ENCODE measurements at regions not wholly inside any gene's neighbourhood (a gene's known extent, or its start where the extent isn't known, plus 50 kb on each side); places are given as distances from the start of the nearest gene placed in this dataset.

GRCh38 chr6:41418741-41419140 is 83.3 kb downstream of the NCR2 start:
- H3K36me3 Mint-ChIP-seq (ENCODE audit: low read depth, unreplicated experiment): peaks cover 6% of the 10 kb centered on the region
- H3K27me3 Mint-ChIP-seq (ENCODE audit: unreplicated experiment): peaks cover 11% of the 10 kb centered on the region
- no peak overlapping the region for H3K4me3 Mint-ChIP-seq (ENCODE audit: unreplicated experiment)
- no peak for DNase-seq (ENCODE audit: low spot score)
- TF ChIP-seq CTCF (IDR thresholded peaks at IDR 0.05; ENCODE audit: unreplicated experiment): no peak
- no peaks in the 10 kb centered on the region for H3K9me3 Mint-ChIP-seq (ENCODE audit: unreplicated experiment)
- H3K27ac Mint-ChIP-seq (ENCODE audit: unreplicated experiment): no peak overlapping the region
- peaks cover 13% of the 10 kb centered on the region for H3K4me1 Mint-ChIP-seq (ENCODE audit: unreplicated experiment)

GRCh38 chr6:41419385-41419784 is 84.0 kb downstream of the NCR2 start:
- Mint-ChIP-seq H3K9me3 (ENCODE audit: unreplicated experiment) (no peaks in the 10 kb centered on the region), H3K4me3 (ENCODE audit: unreplicated experiment) (no peak overlapping the region), H3K36me3 (ENCODE audit: low read depth, unreplicated experiment) (peaks cover 6% of the 10 kb centered on the region), H3K4me1 (ENCODE audit: unreplicated experiment) (peaks cover 13% of the 10 kb centered on the region), H3K27ac (ENCODE audit: unreplicated experiment) (no peak overlapping the region), H3K27me3 (ENCODE audit: unreplicated experiment) (peaks cover 10% of the 10 kb centered on the region)
- DNase-seq (ENCODE audit: low spot score): no peak
- no peak for TF ChIP-seq CTCF (IDR thresholded peaks at IDR 0.05; ENCODE audit: unreplicated experiment)

- H3K4me1 Mint-ChIP-seq (ENCODE audit: unreplicated experiment): peaks cover 13% of the 10 kb centered on the region
Measured at GRCh38 chr6:41420186-41420585, 84.8 kb downstream of the NCR2 start.

GRCh38 chr6:41422161-41422560 is 86.8 kb downstream of the NCR2 start:
- H3K36me3 Mint-ChIP-seq (ENCODE audit: low read depth, unreplicated experiment): peaks cover 6% of the 10 kb centered on the region
- H3K27ac Mint-ChIP-seq (ENCODE audit: unreplicated experiment): no peak overlapping the region
- no peak for DNase-seq (ENCODE audit: low spot score)
- no peak overlapping the region for H3K4me3 Mint-ChIP-seq (ENCODE audit: unreplicated experiment)
- peaks cover 4% of the 10 kb centered on the region for H3K27me3 Mint-ChIP-seq (ENCODE audit: unreplicated experiment)
- H3K9me3 Mint-ChIP-seq (ENCODE audit: unreplicated experiment): no peaks in the 10 kb centered on the region
- H3K4me1 Mint-ChIP-seq (ENCODE audit: unreplicated experiment): peaks cover 3% of the 10 kb centered on the region
- no peak for TF ChIP-seq CTCF (IDR thresholded peaks at IDR 0.05; ENCODE audit: unreplicated experiment)

More at GRCh38 chr6:41420186-41420585, 84.8 kb downstream of the NCR2 start:
- Mint-ChIP-seq H3K9me3 (ENCODE audit: unreplicated experiment) (no peaks in the 10 kb centered on the region), H3K27ac (ENCODE audit: unreplicated experiment) (no peak overlapping the region), H3K4me3 (ENCODE audit: unreplicated experiment) (no peak overlapping the region), H3K27me3 (ENCODE audit: unreplicated experiment) (peaks cover 6% of the 10 kb centered on the region), H3K36me3 (ENCODE audit: low read depth, unreplicated experiment) (peaks cover 6% of the 10 kb centered on the region)
- DNase-seq (ENCODE audit: low spot score): no peak
- no peak for TF ChIP-seq CTCF (IDR thresholded peaks at IDR 0.05; ENCODE audit: unreplicated experiment)

GRCh38 chr6:41423002-41423401 is 87.6 kb downstream of the NCR2 start:
- H3K27me3 Mint-ChIP-seq (ENCODE audit: unreplicated experiment): peaks cover 2% of the 10 kb centered on the region
- peaks cover 6% of the 10 kb centered on the region for H3K36me3 Mint-ChIP-seq (ENCODE audit: low read depth, unreplicated experiment)
- H3K27ac Mint-ChIP-seq (ENCODE audit: unreplicated experiment): no peak overlapping the region
- no peak for TF ChIP-seq CTCF (IDR thresholded peaks at IDR 0.05; ENCODE audit: unreplicated experiment)
- H3K4me1 Mint-ChIP-seq (ENCODE audit: unreplicated experiment): no peaks in the 10 kb centered on the region
- H3K9me3 Mint-ChIP-seq (ENCODE audit: unreplicated experiment): no peaks in the 10 kb centered on the region
- DNase-seq (ENCODE audit: low spot score): no peak
- no peak overlapping the region for H3K4me3 Mint-ChIP-seq (ENCODE audit: unreplicated experiment)

All from endothelial cell (in vitro differentiated cells).